PFSK-1 (cell line): ENCODE measurements at regions not wholly inside any gene's neighbourhood (a gene's known extent, or its start where the extent isn't known, plus 50 kb on each side); places are given as distances from the start of the nearest gene placed in this dataset.

Experiments used
- FOXP2 ChIP-seq: optimal IDR thresholded peaks from 2 replicates; pipeline ENCODE3; 2011; ENCODE audit warnings: borderline replicate concordance, control low read depth, inconsistent platforms; ENCODE audit not compliant: insufficient read depth; ENCODE audit errors: extremely low read length, extremely low read depth
- POLR2AphosphoS5 ChIP-seq: IDR thresholded peaks from 2 replicates; pipeline ENCODE4 v1.6.1; 2012; ENCODE audit warnings: low read depth, mild to moderate bottlenecking, control low read depth, low read length, moderate library complexity
- SIN3A ChIP-seq: IDR thresholded peaks from 2 replicates; pipeline ENCODE4 v1.6.1; 2012; ENCODE audit warnings: mild to moderate bottlenecking, low read length, moderate library complexity, borderline replicate concordance; ENCODE audit not compliant: insufficient read depth
- TAF1 ChIP-seq: IDR thresholded peaks from 2 replicates; pipeline ENCODE4 v1.6.1; 2012; ENCODE audit warnings: low read length, control low read depth, borderline replicate concordance; ENCODE audit not compliant: insufficient read depth
- TF ChIP-seq, protein P1 (sequence below), 2 experiments: IDR thresholded peaks; 2 replicates each; pipeline versions ENCODE4 v1.6.1 to v1.8.0; 2011 to 2012; ENCODE audit warnings: low read depth in 2 of 2, low read length in 2 of 2, control low read depth in 1 of 2, inconsistent platforms in 1 of 2, mild to moderate bottlenecking in 1 of 2, moderate library complexity in 1 of 2; ENCODE audit not compliant: insufficient read depth in 1 of 2

DNA sequence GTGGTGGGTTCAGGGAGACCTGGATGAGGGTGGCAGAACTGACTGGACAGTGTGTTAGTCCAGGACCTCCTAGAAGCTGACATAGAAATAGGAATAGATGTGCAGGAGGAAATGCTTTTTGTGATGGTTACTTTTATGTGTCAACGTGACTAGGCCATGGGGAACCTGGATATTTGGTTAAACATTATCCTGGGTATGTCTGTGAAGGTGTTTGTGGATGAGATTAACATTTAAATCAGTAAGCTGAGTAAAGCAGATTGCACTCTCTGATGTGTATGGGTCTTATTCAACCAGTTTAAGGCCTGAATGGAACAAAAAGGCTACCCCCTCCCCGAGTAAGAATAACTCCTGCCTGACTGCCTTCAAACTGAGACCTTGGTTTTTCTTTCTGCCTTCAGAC, 219.3 kb downstream of the DHX35 start:
- TF ChIP-seq SIN3A (no peak), TAF1 (no peak), POLR2AphosphoS5 (no peak), FOXP2 (no peak)
- TF ChIP-seq, protein P1, sequence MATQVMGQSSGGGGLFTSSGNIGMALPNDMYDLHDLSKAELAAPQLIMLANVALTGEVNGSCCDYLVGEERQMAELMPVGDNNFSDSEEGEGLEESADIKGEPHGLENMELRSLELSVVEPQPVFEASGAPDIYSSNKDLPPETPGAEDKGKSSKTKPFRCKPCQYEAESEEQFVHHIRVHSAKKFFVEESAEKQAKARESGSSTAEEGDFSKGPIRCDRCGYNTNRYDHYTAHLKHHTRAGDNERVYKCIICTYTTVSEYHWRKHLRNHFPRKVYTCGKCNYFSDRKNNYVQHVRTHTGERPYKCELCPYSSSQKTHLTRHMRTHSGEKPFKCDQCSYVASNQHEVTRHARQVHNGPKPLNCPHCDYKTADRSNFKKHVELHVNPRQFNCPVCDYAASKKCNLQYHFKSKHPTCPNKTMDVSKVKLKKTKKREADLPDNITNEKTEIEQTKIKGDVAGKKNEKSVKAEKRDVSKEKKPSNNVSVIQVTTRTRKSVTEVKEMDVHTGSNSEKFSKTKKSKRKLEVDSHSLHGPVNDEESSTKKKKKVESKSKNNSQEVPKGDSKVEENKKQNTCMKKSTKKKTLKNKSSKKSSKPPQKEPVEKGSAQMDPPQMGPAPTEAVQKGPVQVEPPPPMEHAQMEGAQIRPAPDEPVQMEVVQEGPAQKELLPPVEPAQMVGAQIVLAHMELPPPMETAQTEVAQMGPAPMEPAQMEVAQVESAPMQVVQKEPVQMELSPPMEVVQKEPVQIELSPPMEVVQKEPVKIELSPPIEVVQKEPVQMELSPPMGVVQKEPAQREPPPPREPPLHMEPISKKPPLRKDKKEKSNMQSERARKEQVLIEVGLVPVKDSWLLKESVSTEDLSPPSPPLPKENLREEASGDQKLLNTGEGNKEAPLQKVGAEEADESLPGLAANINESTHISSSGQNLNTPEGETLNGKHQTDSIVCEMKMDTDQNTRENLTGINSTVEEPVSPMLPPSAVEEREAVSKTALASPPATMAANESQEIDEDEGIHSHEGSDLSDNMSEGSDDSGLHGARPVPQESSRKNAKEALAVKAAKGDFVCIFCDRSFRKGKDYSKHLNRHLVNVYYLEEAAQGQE (IDR thresholded peaks at IDR 0.05; ENCODE audit: insufficient read depth in 1 of 2, low read depth in 2 of 2, low read length in 2 of 2), result no peak

DNA sequence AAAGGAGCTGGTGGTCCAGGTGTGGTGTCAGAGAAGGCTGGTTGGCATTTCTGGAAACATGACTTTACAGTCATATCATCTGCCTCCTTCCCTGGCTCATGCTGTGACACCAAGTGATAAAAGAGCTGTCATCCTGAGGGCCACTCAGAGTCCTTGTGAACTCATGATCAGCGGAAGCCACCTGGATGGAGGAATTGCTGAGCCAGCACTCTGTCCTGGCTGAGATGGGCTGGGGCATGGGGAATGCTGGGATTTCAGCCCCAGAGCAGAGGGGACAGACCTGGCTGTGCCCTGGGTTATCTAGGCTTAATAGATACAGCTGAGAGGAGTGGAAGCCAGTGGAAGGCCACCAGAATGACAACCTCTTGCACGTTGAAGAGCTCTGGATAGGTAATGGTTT, 214.3 kb downstream of the DHX35 start:
- TF ChIP-seq TAF1 (no peak), SIN3A (no peak), FOXP2 (no peak), POLR2AphosphoS5 (no peak)
- TF ChIP-seq, protein P1 (IDR thresholded peaks at IDR 0.05; ENCODE audit: insufficient read depth in 1 of 2, low read depth in 2 of 2, low read length in 2 of 2), result no peak

DNA sequence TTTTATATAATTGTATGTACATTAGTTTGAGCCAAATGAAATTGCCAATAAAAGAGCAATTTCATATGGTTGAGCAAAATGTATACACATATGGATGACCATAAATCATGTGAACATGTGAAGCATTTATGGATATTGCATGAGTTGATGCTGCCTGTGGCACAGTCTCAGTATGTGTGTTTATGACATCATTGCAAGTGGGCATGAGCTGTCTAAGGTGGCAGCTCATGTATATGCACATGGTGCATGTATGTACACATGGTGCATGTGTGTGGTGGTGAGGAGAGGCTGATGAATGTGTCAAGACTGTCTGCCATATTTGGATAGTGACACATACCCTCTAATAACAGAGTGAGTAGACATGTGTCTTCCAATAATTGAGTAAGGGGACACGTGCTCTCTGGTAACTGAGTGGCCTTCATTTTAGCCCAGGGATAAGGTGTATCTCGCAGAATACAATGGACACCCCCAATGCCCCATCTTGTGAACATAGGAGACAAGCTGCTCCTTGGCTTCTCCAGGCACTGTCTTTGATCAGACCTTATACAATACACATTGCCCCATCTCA, 208.8 kb downstream of the DHX35 start:
- TF ChIP-seq TAF1 (no peak), SIN3A (no peak), POLR2AphosphoS5 (no peak), FOXP2 (no peak)
- TF ChIP-seq, protein P1 (IDR thresholded peaks at IDR 0.05; ENCODE audit: insufficient read depth in 1 of 2, low read depth in 2 of 2, low read length in 2 of 2), result no peak

DNA sequence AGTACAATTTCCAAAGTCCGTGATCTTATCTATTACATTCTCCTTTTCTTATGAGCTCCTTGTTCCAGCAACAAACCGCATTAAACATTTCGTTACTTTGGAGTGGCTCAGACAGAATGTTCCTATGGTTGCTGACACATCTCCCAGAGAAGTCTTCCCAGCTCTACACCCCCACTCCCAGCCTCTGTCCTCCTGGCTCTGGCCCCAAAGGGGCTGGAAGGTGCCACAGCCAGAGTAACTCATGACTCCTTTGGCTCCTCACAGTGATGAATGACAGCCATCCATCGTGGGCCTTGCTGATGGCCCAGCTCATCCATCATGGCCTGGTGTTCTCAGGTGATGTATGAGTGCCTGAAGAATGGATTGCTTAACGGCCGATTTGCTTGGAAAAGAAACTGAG, 203.0 kb downstream of the DHX35 start:
- no peak for TF ChIP-seq TAF1
- no peak for TF ChIP-seq SIN3A
- TF ChIP-seq, protein P1 (IDR thresholded peaks at IDR 0.05; ENCODE audit: insufficient read depth in 1 of 2, low read depth in 2 of 2, low read length in 2 of 2), result no peak
- TF ChIP-seq FOXP2, result no peak
- TF ChIP-seq POLR2AphosphoS5, result no peak

DNA sequence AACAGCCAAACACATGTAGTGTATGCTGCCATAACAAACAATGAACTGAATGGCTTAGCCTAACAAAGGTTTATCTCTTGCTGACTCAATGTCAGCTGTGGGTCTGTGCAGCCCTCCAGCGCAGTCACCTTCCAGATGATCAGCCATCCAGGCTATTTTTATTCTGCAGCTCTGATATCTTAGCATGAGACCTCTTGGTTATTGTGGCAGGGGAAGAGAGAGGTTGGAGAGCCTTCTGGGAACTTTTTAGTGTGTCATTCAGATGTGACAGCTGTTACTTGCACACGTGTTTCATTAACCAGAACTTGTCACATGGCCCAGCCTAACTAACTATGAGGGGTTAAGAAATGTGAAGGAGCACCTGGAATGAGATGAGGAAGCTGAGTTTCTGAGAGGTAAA, 202.5 kb downstream of the DHX35 start:
- TF ChIP-seq TAF1, result no peak
- TF ChIP-seq, protein P1 (IDR thresholded peaks at IDR 0.05; ENCODE audit: insufficient read depth in 1 of 2, low read depth in 2 of 2, low read length in 2 of 2), result no peak
- TF ChIP-seq POLR2AphosphoS5, result no peak
- no peak for TF ChIP-seq SIN3A
